ENCODE measurements at regions not wholly inside any gene's neighbourhood (a gene's known extent, or its start where the extent isn't known, plus 50 kb on each side); places are given as distances from the start of the nearest gene placed in this dataset.

GRCh38 chr18:11383381-11383780 lies 226.0 kb upstream of the SLC35G4 start:
- TF ChIP-seq, protein P1, sequence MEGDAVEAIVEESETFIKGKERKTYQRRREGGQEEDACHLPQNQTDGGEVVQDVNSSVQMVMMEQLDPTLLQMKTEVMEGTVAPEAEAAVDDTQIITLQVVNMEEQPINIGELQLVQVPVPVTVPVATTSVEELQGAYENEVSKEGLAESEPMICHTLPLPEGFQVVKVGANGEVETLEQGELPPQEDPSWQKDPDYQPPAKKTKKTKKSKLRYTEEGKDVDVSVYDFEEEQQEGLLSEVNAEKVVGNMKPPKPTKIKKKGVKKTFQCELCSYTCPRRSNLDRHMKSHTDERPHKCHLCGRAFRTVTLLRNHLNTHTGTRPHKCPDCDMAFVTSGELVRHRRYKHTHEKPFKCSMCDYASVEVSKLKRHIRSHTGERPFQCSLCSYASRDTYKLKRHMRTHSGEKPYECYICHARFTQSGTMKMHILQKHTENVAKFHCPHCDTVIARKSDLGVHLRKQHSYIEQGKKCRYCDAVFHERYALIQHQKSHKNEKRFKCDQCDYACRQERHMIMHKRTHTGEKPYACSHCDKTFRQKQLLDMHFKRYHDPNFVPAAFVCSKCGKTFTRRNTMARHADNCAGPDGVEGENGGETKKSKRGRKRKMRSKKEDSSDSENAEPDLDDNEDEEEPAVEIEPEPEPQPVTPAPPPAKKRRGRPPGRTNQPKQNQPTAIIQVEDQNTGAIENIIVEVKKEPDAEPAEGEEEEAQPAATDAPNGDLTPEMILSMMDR (IDR thresholded peaks at IDR 0.05), result no peak
- TF ChIP-seq EP300 (IDR thresholded peaks at IDR 0.05), result no peak
- TF ChIP-seq POLR2AphosphoS5 (IDR thresholded peaks at IDR 0.05), result no peak
- no peak for TF ChIP-seq POLR2A (IDR thresholded peaks at IDR 0.05)
